Astrocyte (in vitro differentiated cells and primary cell): ENCODE measurements at regions not wholly inside any gene's neighbourhood (a gene's known extent, or its start where the extent isn't known, plus 50 kb on each side); places are given as distances from the start of the nearest gene placed in this dataset.

Experiments used
- DNase-seq: peaks from one replicate; pipeline ENCODE4 v3.0.0-alpha.2; 2010; ENCODE audit warnings: low read depth
- FAIRE-seq: peaks from 2 replicates; lab custom pipeline; 2011; peaks lifted over from hg19 to GRCh38; lab: Jason Lieb, UNC
- H2AFZ ChIP-seq: 2 replicates; pipeline ENCODE4 v1.6.0; 2012; ENCODE audit warnings: low read depth, low read length, inconsistent platforms
- H3K27ac ChIP-seq: 2 replicates; pipeline ENCODE4 v1.5.1; 2011; ENCODE audit warnings: low read depth, low read length, inconsistent platforms
- H3K27me3 ChIP-seq: 2 replicates; pipeline ENCODE4 v1.6.0; 2011; ENCODE audit warnings: low read length, inconsistent platforms; ENCODE audit not compliant: insufficient read depth
- H3K36me3 ChIP-seq: 2 replicates; pipeline ENCODE4 v1.5.1; 2011; ENCODE audit warnings: low read length, inconsistent platforms; ENCODE audit not compliant: insufficient read depth
- H3K4me1 ChIP-seq: 2 replicates; pipeline ENCODE4 v1.5.1; 2011; ENCODE audit warnings: low read length, inconsistent platforms; ENCODE audit not compliant: insufficient read depth
- H3K4me2 ChIP-seq: 2 replicates; pipeline ENCODE4 v1.6.0; 2012; ENCODE audit warnings: low read length, inconsistent platforms
- H3K4me3 ChIP-seq: 2 replicates; pipeline ENCODE4 v1.5.1; 2011; ENCODE audit warnings: low read depth, mild to moderate bottlenecking, low read length, inconsistent platforms; ENCODE audit not compliant: insufficient read depth
- H3K79me2 ChIP-seq: 2 replicates; pipeline ENCODE4 v1.6.0; 2012; ENCODE audit warnings: mild to moderate bottlenecking, low read length, inconsistent platforms; ENCODE audit not compliant: insufficient read depth
- H3K9ac ChIP-seq: 2 replicates; pipeline ENCODE4 v1.6.0; 2012; ENCODE audit warnings: mild to moderate bottlenecking, low read length, inconsistent platforms
- H3K9me3 ChIP-seq: 2 replicates; pipeline ENCODE4 v1.5.1; 2012; ENCODE audit warnings: low read depth, mild to moderate bottlenecking, low read length, inconsistent platforms; ENCODE audit not compliant: insufficient read depth
- H4K20me1 ChIP-seq: 2 replicates; pipeline ENCODE4 v1.6.0; 2012; ENCODE audit warnings: low read length, inconsistent platforms; ENCODE audit not compliant: insufficient read depth
- H3K27ac Mint-ChIP-seq: one replicate; pipeline ENCODE4 v1.8.0; 2021; ENCODE audit warnings: mild to moderate bottlenecking, mixed read lengths; ENCODE audit not compliant: unreplicated experiment
- H3K27me3 Mint-ChIP-seq: one replicate; pipeline ENCODE4 v1.8.0; 2021; ENCODE audit warnings: low read depth, mixed read lengths; ENCODE audit not compliant: unreplicated experiment
- H3K36me3 Mint-ChIP-seq: one replicate; pipeline ENCODE4 v1.8.0; 2021; ENCODE audit warnings: low read depth, mixed read lengths; ENCODE audit not compliant: unreplicated experiment
- H3K4me1 Mint-ChIP-seq: one replicate; pipeline ENCODE4 v1.8.0; 2021; ENCODE audit warnings: low read depth, mixed read lengths; ENCODE audit not compliant: unreplicated experiment
- H3K4me3 Mint-ChIP-seq: one replicate; pipeline ENCODE4 v1.8.0; 2021; ENCODE audit warnings: mild to moderate bottlenecking, moderate library complexity, mixed read lengths; ENCODE audit not compliant: unreplicated experiment
- H3K9me3 Mint-ChIP-seq: one replicate; pipeline ENCODE4 v1.8.0; 2021; ENCODE audit warnings: mild to moderate bottlenecking, mixed read lengths; ENCODE audit not compliant: unreplicated experiment
- CTCF ChIP-seq: IDR thresholded peaks from 2 replicates; pipeline ENCODE4 v1.5.1; 2011; ENCODE audit warnings: low read depth, mild to moderate bottlenecking, inconsistent platforms, low read length, moderate library complexity; ENCODE audit not compliant: insufficient read depth
- EZH2 ChIP-seq: IDR thresholded peaks from 2 replicates; pipeline ENCODE4 v1.6.1; 2012; ENCODE audit warnings: mild to moderate bottlenecking, low read length, inconsistent platforms; ENCODE audit not compliant: insufficient read depth

- H3K4me3 Mint-ChIP-seq: no peak overlapping the region
- no peak for FAIRE-seq
- no peak overlapping the region for H3K27ac ChIP-seq
Observed at GRCh38 chr14:26137161-26137560, 460.7 kb downstream of the NOVA1 start.

GRCh38 chr14:26132061-26132645, 465.7 kb downstream of the NOVA1 start:
- Histone ChIP-seq H3K27me3 (no peaks in the 10 kb centered on the region), H3K4me1 (no peaks in the 10 kb centered on the region), H2AFZ (no peak overlapping the region), H3K36me3 (no peaks in the 10 kb centered on the region), H3K4me3 (no peak overlapping the region), H3K27ac (no peak overlapping the region), H3K4me2 (no peak overlapping the region), H3K79me2 (no peaks in the 10 kb centered on the region), H3K9me3 (no peaks in the 10 kb centered on the region), H4K20me1 (no peaks in the 10 kb centered on the region), H3K9ac (no peak overlapping the region)
- H3K9me3 Mint-ChIP-seq: peaks cover 2% of the 10 kb centered on the region
- DNase-seq (peak; percentile 6), FAIRE-seq (no peak)
- H3K27me3 Mint-ChIP-seq: no peaks in the 10 kb centered on the region
- H3K27ac Mint-ChIP-seq: no peak overlapping the region
- no peak for TF ChIP-seq EZH2
- TF ChIP-seq CTCF: no peak
- H3K4me1 Mint-ChIP-seq: peaks cover 2% of the 10 kb centered on the region
- no peak overlapping the region for H3K4me3 Mint-ChIP-seq
- H3K36me3 Mint-ChIP-seq: no peaks in the 10 kb centered on the region

More at GRCh38 chr14:26137161-26137560, 460.7 kb downstream of the NOVA1 start:
- no peak for DNase-seq
- Mint-ChIP-seq H3K9me3 (peaks cover 6% of the 10 kb centered on the region), H3K4me1 (peaks cover 5% of the 10 kb centered on the region), H3K27ac (no peak overlapping the region), H3K36me3 (no peaks in the 10 kb centered on the region), H3K27me3 (no peaks in the 10 kb centered on the region)
- TF ChIP-seq EZH2 (no peak), CTCF (peak; percentile 12)
- Histone ChIP-seq H3K79me2 (no peaks in the 10 kb centered on the region), H3K4me3 (no peak overlapping the region), H4K20me1 (no peaks in the 10 kb centered on the region), H3K4me2 (no peak overlapping the region), H3K36me3 (no peaks in the 10 kb centered on the region), H3K9ac (no peak overlapping the region), H3K4me1 (no peaks in the 10 kb centered on the region), H3K27me3 (no peaks in the 10 kb centered on the region), H2AFZ (no peak overlapping the region), H3K9me3 (no peaks in the 10 kb centered on the region)

- H3K9me3 Mint-ChIP-seq: no peaks in the 10 kb centered on the region
- Histone ChIP-seq H3K9me3 (no peaks in the 10 kb centered on the region), H4K20me1 (no peaks in the 10 kb centered on the region), H3K9ac (no peak overlapping the region), H3K4me1 (no peaks in the 10 kb centered on the region), H3K4me2 (no peak overlapping the region), H3K79me2 (no peaks in the 10 kb centered on the region), H3K4me3 (no peak overlapping the region), H3K36me3 (no peaks in the 10 kb centered on the region), H3K27me3 (no peaks in the 10 kb centered on the region), H3K27ac (no peak overlapping the region), H2AFZ (no peak overlapping the region)
- TF ChIP-seq CTCF (no peak), EZH2 (no peak)
- H3K27me3 Mint-ChIP-seq: no peaks in the 10 kb centered on the region
- H3K4me1 Mint-ChIP-seq: peaks cover 2% of the 10 kb centered on the region
- no peaks in the 10 kb centered on the region for H3K36me3 Mint-ChIP-seq
- DNase-seq (no peak), FAIRE-seq (no peak)
- no peak overlapping the region for H3K4me3 Mint-ChIP-seq
- no peak overlapping the region for H3K27ac Mint-ChIP-seq
Observed at GRCh38 chr14:26130690-26131089, 467.1 kb downstream of the NOVA1 start.
